GM18867 (cell line): ENCODE measurements at regions not wholly inside any gene's neighbourhood (a gene's known extent, or its start where the extent isn't known, plus 50 kb on each side); places are given as distances from the start of the nearest gene placed in this dataset.
"Not testable (repeated sequence)": the region's sequence is repeated elsewhere in the genome, so short reads cannot be mapped to it uniquely, and the experiment has no call there.

Source experiments
- ATAC-seq: cut with Tn5 transposase; IDR thresholded peaks from one replicate; pipeline ENCODE4 v1.9.1; 2021; ENCODE audit warnings: mild to moderate bottlenecking, moderate library complexity; ENCODE audit not compliant: unreplicated experiment

- peak; percentile 96 for ATAC-seq
Observed at GRCh38 chr11:22920939-22921565, 60.8 kb upstream of the CCDC179 start.

DNA sequence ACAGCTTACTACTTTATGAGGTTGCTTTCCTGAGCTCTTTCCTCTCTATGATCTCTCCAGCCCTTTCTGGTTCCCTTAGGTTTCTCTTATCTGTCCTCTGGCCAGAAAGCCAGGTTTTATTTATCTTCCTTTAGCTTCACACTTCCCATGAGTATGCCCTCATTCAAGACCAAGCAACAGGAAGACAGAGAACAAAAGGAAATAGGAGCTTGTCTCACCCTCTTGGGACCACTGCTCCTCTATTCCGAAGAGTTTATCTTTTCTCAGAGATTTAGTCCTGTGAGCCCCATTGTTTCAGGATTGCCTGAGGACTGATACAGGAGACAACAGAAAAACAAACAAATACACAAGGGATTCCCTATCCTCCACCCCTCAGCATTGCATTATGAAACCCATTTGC, 62.4 kb upstream of the CCDC179 start:
- ATAC-seq = no peak

GRCh38 chr11:22923561-22923960, 63.3 kb upstream of the CCDC179 start:
- ATAC-seq = no peak

DNA sequence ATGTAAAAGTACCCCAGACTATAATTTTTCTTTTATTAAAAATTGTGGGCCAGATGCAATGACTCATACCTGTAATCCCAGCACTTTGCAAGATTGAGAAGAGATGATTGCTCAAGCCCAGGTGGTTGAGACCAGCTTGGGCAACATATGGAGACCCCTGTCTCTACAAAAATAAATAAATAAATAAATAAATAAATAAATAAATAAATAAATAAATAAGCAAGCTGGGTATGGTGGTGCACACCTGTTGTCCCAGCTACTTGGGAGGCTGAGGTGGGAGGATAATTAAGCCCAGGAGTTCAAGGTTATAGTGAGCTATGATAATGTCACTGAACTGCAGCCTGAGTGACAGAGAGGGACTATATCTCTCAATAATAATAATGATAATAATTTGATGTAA, 66.1 kb upstream of the CCDC179 start:
- ATAC-seq = no peak

DNA sequence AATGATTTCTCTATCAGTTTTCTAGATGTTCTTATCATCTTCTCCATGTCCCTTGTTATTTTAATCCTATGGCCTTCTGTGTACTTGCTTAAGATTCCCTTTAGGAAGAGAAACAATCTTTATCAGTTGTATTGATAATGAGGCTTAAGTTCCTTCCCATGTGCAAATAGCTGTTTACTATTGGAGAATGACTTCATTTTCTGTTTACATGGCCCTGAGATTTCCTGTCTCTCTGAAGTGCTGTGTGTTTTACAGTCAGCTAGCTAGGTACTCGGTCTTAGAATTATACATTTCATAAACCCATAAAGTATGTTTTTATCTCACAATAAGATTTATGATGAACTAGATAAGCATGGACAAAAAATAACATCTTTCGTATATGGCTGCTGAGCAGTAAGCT, 67.5 kb upstream of the CCDC179 start:
- no peak for ATAC-seq

DNA sequence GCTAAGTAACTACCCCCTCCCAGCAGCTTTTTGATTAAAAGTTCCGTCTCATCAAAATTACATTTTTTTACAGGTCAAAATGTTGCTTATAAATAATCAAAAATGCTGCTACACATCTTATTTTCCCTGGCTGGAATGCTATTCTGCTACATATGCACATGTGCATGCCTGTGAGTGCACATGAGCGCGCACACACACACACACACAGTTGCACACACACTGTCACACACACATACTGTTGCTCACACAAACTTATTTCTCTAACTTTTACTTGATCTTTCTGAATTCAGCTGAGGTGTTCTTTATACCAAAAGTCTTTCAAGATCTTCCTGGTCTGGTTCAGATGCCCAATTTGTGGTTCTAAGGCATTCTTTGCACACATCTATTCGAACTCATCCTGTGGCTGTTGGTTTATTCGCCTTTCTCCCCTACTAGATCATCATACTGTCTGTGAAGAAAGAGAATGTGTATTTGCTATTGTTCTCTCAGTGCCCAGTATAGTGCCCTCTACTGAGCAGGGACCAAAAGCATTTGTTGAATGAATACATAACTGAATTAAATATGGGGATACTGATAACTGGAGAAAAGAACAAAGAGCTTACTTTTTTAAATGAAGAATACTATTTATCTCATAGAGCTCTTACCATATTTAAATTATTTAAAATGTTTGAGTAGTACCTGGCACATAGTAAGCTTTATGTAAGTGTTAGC, 68.1 kb upstream of the CCDC179 start:
- ATAC-seq = no peak

DNA sequence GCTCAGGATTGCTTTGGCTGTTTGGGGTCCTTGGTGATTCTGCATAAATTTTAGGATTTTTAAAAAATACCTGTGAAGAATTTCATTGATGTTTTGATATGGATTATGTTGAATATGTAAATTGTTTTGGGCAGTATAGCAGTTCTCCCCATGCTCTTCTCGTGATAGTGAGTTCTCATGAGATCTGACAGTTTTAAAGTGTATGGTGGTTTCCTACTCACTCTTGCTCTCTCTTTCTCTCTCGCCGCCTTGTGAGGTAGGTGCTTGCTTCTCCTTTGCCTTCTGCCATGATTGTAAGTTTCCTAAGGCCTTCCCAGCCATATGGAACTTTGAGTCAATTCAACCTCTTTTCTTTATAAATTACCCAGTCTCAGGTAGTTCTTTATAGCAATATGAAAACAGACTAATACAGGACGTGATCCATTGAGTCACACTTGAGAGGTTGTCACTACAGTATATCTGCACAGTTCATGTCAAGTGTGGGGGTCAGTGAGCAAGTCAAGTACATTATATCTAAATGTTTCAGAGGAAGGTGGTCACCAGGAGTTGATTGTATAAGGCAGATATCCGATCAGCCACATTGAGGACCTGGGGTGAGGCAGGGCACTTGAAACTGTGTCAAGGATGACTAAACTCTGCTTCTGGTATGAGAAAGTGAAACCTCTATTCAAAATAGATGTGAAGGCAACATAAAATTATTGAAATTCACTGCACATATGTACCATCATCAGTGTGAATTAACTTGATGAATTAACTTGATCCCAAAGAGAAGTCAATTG, 70.7 kb upstream of the CCDC179 start:
- ATAC-seq = peak; percentile 99

DNA sequence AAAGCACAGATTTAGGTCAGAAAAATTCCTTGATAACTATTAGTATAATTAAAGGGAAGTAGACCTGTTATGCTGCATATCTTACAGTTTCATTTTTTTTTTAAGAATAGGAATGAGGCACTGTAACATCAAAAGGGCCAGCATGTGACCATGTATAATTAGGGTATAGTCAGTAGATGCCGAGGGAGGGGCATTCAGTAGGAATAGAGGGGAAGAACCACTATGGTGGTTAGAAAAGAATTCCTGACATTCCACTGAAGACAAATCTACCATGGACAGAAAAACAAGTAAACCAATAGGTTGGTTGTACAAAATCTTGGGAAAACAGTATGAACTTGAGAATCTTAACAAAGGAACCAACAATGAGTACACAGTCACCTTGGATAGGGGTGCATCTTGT, 78.4 kb upstream of the CCDC179 start:
- no peak for ATAC-seq

- ATAC-seq = not testable (repeated sequence)
Observed at GRCh38 chr11:22941544-22941943, 81.3 kb upstream of the CCDC179 start.

DNA sequence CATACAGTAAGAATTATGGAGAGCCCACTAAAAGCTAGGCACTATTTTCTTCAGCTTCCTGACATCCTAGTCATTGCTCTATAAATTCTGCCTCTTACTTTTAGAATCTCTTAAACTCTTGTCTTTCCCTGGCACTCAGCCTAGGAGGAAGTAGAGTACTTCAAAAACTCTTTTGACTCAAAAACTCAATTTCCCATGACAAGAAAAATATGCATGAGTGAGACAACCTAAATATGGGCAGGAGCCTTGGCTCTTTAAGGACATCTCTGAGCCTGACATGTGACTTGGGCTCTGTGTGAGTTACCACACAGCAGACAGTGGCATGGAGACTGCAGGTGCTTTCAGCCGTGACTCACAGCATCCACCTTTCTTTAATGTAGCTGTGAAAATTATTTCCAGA, 97.5 kb upstream of the CCDC179 start:
- no peak for ATAC-seq

DNA sequence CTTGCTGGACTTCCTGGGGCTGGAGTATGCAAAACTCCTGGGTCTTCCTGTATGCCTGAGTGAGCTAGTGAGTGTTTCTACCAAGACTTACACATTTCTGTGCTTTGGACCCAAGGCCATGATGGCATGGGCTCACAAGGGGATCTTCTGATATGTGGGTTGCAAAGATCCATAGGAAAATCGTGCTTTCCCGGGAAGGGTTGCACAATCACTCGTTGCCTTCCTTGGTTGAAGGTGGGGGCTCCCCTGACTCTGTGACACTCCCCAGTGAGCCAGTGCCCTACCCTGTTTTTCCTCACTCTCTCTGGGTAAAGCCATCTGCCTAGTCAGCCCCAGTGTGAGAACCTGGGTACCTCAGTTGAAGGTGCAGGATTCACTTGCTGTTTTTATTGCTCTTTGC, 114.0 kb upstream of the CCDC179 start:
- ATAC-seq = no peak

DNA sequence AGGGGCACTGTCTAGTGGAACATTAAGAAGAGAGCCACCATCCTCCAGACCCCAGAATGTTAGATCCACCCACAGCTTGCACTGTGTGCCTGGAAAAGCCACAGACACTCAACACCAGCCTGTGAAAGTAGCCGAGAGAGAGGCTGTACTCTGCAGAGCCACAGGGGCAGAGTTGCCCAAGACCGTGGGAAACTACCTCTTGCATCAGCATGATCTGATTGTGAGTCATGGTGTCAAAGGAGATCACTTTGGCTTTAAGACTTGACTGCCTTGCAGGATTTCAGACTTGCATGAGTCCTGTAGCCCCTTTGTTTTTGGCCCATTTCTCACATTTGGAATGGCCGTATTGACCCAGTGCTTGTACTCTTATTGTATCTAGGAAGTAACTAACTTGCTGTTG, 115.9 kb upstream of the CCDC179 start:
- ATAC-seq = no peak

DNA sequence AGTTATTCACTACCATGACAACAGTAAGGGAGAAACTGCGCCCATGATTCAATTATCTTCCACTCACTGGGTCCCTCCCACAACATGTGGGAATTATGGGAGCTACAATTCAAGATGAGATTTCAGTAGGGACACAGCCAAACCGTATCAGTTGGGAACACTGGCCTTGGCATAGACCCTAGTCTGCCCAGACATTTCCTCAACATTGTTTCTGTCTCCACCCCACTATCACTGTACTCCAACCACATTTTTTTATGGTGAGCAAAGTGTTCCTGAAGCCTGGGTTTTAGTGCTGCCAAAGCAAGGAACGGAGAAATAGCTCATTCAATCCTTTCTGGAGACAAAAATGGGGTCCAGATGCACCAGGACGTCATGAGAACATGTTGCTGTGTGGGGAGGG, 122.6 kb upstream of the CCDC179 start:
- ATAC-seq = no peak

GRCh38 chr11:22984045-22984444, 123.8 kb upstream of the CCDC179 start:
- ATAC-seq = no peak

- no peak for ATAC-seq
Observed at GRCh38 chr11:22989371-22989770, 129.1 kb upstream of the CCDC179 start.

- no peak for ATAC-seq
Observed at GRCh38 chr11:22991196-22991595, 130.9 kb upstream of the CCDC179 start.

- ATAC-seq = no peak
Observed at GRCh38 chr11:23006730-23007129, 146.5 kb upstream of the CCDC179 start.

DNA sequence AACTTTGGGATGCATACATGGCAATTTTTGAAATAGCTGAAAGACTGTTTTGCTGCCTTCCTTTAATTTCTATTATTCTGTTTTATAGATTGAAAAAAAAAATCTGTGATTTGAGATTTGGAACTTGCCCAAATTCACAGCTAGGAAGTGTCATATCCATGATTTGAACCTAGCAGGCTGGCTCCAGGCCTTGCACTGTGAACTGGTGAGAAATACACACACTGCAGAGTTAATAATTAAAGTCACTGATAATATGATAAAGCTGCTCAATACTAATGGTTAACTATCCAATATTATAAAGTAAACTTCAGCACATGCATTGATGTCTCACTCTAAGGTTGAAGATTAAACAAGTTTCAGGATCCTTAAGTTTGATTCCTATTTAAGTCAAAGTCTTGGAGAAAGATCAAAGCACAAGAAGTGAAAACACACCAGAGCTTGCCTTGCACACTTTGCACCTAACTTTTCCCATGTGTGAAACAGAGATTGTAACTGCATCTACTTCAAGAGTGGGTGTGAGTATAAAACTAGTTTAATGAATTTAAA, 150.6 kb upstream of the CCDC179 start:
- ATAC-seq = no peak

DNA sequence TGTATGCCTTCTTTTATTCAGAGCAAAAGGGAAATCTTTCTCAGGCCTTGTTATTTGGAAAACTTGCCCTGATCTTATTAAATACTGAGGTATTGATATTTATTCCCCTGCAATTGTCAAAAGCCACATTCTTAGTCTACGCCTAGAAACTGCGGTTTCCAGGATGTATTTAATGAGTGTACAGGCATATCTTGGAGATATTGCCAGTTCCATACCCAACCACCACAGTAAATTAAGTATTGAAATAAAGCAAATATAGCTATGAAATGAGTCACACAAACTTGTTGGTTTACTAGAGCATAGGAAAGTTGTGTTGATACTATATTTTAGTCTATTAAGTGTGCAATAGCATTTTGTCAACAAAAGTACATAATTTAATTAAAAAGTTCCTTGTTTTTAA, 152.7 kb upstream of the CCDC179 start:
- no peak for ATAC-seq

GRCh38 chr11:23013509-23013908, 153.2 kb upstream of the CCDC179 start:
- no peak for ATAC-seq

DNA sequence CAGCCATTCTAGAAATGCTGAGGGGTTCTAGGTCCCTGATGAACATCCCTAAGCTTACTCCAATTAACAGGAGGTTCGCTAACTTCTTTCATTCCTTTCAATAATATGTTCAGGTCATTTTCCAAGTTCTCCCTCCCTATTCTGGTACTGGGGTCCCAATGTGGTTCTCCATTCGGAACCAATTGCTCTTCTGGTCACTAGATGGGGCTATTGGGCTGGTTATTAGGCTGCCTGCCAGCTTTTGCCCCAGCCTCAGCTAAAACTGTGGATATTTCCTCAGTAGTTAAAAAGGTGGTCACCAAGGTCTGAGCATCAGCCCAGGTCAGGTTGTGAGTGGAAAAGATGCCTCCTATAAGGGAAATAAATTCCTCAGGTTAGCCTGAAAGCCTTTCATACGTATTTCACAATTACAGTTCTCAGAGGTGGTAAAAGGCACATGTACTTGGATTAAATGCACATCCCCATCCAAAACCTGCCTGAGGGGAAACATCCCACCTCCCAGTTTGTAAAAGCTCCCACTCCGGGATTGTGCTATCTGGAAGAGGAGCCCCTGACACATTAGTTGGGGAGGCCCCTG, 161.1 kb upstream of the CCDC179 start:
- peak; percentile 74 for ATAC-seq
